ENCODE measurements at regions not wholly inside any gene's neighbourhood (a gene's known extent, or its start where the extent isn't known, plus 50 kb on each side); places are given as distances from the start of the nearest gene placed in this dataset.

DNA sequence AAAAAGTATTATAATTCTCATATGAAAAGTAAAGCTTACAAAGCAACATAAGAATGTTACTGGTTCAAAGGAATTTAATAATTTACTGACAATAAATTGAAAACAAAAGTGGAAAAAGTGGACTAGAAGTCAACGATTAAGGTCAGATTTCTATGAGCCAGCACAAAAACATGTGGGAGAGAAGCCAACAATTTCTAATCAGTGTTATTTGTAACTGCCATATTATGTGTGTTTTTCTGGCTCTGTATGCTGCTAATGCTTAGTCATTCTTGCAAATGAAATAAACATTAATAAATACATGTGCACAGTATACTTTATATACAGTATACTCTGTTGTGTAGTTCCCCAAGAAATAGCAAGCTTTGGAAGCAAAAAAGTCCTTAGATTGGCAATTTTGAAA lies 301.3 kb upstream of the RGPD4 start:
- Mint-ChIP-seq H3K27me3 (no peaks in the 10 kb centered on the region), H3K4me1 (ENCODE audit: low read depth) (no peaks in the 10 kb centered on the region), H3K27ac (no peak overlapping the region), H3K36me3 (ENCODE audit: low read depth) (no peaks in the 10 kb centered on the region), H3K4me3 (no peak overlapping the region), H3K9me3 (peaks cover 12% of the 10 kb centered on the region)
- ChIA-PET CTCF (no interaction called here), POLR2A (no interaction called here)
- Histone ChIP-seq H3K27ac (ENCODE audit: low read depth in 1 of 2, low read length in 2 of 2) (no peak overlapping the region), H3K36me3 (ENCODE audit: insufficient read depth, low read length) (no peaks in the 10 kb centered on the region), H3K4me1 (ENCODE audit: insufficient read depth, low read length) (no peaks in the 10 kb centered on the region), H3K27me3 (ENCODE audit: control insufficient read depth in 1 of 2, insufficient read depth in 2 of 2, low read length in 2 of 2) (no peaks in the 10 kb centered on the region), H3K4me3 (ENCODE audit: low read length) (no peak overlapping the region), H3K9me3 (ENCODE audit: control insufficient read depth in 1 of 2, insufficient read depth in 1 of 2, low read length in 2 of 2) (no peaks in the 10 kb centered on the region)
- TF ChIP-seq, protein P1, sequence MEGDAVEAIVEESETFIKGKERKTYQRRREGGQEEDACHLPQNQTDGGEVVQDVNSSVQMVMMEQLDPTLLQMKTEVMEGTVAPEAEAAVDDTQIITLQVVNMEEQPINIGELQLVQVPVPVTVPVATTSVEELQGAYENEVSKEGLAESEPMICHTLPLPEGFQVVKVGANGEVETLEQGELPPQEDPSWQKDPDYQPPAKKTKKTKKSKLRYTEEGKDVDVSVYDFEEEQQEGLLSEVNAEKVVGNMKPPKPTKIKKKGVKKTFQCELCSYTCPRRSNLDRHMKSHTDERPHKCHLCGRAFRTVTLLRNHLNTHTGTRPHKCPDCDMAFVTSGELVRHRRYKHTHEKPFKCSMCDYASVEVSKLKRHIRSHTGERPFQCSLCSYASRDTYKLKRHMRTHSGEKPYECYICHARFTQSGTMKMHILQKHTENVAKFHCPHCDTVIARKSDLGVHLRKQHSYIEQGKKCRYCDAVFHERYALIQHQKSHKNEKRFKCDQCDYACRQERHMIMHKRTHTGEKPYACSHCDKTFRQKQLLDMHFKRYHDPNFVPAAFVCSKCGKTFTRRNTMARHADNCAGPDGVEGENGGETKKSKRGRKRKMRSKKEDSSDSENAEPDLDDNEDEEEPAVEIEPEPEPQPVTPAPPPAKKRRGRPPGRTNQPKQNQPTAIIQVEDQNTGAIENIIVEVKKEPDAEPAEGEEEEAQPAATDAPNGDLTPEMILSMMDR (IDR thresholded peaks at IDR 0.05): no peak
- intact Hi-C loops (cut with DNase I, micrococcal nuclease): no loop called here
- DNase-seq: no peak
- ATAC-seq (ENCODE audit: poor library complexity): no peak

GRCh38 chr2:107529146-107529545 lies 297.5 kb upstream of the RGPD4 start:
- H3K27me3 ChIP-seq (ENCODE audit: control insufficient read depth in 1 of 2, insufficient read depth in 2 of 2, low read length in 2 of 2): no peaks in the 10 kb centered on the region
- ATAC-seq (ENCODE audit: poor library complexity) (no peak), DNase-seq (no peak)
- H3K27ac Mint-ChIP-seq: no peak overlapping the region
- H3K27me3 Mint-ChIP-seq: no peaks in the 10 kb centered on the region
- TF ChIP-seq, protein P1 (IDR thresholded peaks at IDR 0.05): no peak
- H3K9me3 Mint-ChIP-seq: peaks cover 10% of the 10 kb centered on the region
- H3K4me3 ChIP-seq (ENCODE audit: low read length): no peak overlapping the region
- ChIA-PET POLR2A (no interaction called here), CTCF (no interaction called here)
- no peak overlapping the region for H3K27ac ChIP-seq (ENCODE audit: low read depth in 1 of 2, low read length in 2 of 2)
- H3K36me3 Mint-ChIP-seq (ENCODE audit: low read depth): no peaks in the 10 kb centered on the region
- no peaks in the 10 kb centered on the region for H3K4me1 ChIP-seq (ENCODE audit: insufficient read depth, low read length)
- H3K4me3 Mint-ChIP-seq: no peak overlapping the region
- no peaks in the 10 kb centered on the region for H3K4me1 Mint-ChIP-seq (ENCODE audit: low read depth)
- no peaks in the 10 kb centered on the region for H3K36me3 ChIP-seq (ENCODE audit: insufficient read depth, low read length)
- no peaks in the 10 kb centered on the region for H3K9me3 ChIP-seq (ENCODE audit: control insufficient read depth in 1 of 2, insufficient read depth in 1 of 2, low read length in 2 of 2)
- intact Hi-C loops (cut with DNase I, micrococcal nuclease): no loop called here

DNA sequence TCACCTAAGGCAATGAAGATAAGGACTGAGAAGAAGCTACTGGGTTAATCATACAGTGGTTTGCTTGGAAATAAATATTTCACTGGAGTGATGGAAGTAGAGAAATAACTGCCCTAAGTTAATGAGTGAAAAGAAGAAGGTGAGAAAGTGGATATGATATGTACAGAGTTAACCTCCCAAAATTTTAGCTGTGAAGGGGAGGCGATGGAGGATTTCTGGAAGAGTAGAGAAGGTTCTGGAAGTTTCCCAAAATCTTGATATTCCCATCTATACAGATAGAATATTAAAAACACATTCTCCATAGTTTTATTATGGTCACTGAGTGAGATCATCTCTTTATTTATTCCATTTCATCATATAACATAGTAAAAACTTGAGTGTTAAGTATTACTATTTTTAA lies 296.6 kb upstream of the RGPD4 start:
- peaks cover 13% of the 10 kb centered on the region for H3K9me3 Mint-ChIP-seq
- no peak overlapping the region for H3K4me3 Mint-ChIP-seq
- ChIA-PET POLR2A (no interaction called here), CTCF (no interaction called here)
- no peaks in the 10 kb centered on the region for H3K36me3 ChIP-seq (ENCODE audit: insufficient read depth, low read length)
- H3K27ac ChIP-seq (ENCODE audit: low read depth in 1 of 2, low read length in 2 of 2): no peak overlapping the region
- H3K27ac Mint-ChIP-seq: no peak overlapping the region
- H3K4me1 ChIP-seq (ENCODE audit: insufficient read depth, low read length): no peaks in the 10 kb centered on the region
- intact Hi-C loops (cut with DNase I, micrococcal nuclease): no loop called here
- no peaks in the 10 kb centered on the region for H3K36me3 Mint-ChIP-seq (ENCODE audit: low read depth)
- no peak overlapping the region for H3K4me3 ChIP-seq (ENCODE audit: low read length)
- no peaks in the 10 kb centered on the region for H3K9me3 ChIP-seq (ENCODE audit: control insufficient read depth in 1 of 2, insufficient read depth in 1 of 2, low read length in 2 of 2)
- H3K27me3 ChIP-seq (ENCODE audit: control insufficient read depth in 1 of 2, insufficient read depth in 2 of 2, low read length in 2 of 2): no peaks in the 10 kb centered on the region
- no peaks in the 10 kb centered on the region for H3K27me3 Mint-ChIP-seq
- DNase-seq (no peak), ATAC-seq (ENCODE audit: poor library complexity) (no peak)
- TF ChIP-seq, protein P1 (IDR thresholded peaks at IDR 0.05): no peak
- no peaks in the 10 kb centered on the region for H3K4me1 Mint-ChIP-seq (ENCODE audit: low read depth)
